DMS 273 (cell line): ENCODE measurements at regions not wholly inside any gene's neighbourhood (a gene's known extent, or its start where the extent isn't known, plus 50 kb on each side); places are given as distances from the start of the nearest gene placed in this dataset.

Experiments used
- DNase-seq: peaks from one replicate; lab custom pipeline; 2025; ENCODE audit not compliant: unreplicated experiment; lab: John Stamatoyannopoulos, UW

GRCh38 chr10:8227246-8227645 is 172.8 kb downstream of the GATA3 start:
- DNase-seq = no peak

DNA sequence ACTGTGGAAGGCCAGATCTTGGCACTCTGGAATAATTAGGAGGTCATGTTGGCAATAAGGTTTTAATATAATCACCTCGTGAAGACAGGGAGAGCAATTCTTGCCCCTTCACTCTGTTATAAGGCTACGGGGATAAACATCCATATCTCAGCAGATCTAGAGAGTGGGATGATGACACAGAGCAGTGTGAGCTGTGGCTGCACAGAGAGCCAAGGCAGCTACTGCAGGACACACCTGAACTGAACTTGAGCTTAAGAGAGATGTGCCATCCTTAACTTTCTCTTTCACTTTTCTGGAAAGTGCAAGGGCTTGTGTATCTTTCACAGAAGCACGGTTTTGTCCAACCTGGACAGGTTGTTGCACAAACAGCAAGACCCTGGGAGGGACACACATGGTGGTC is 174.7 kb downstream of the GATA3 start:
- DNase-seq = no peak

- DNase-seq = no peak
These were observed 176.4 kb downstream of the GATA3 start for GRCh38 chr10:8230902-8231301.

DNA sequence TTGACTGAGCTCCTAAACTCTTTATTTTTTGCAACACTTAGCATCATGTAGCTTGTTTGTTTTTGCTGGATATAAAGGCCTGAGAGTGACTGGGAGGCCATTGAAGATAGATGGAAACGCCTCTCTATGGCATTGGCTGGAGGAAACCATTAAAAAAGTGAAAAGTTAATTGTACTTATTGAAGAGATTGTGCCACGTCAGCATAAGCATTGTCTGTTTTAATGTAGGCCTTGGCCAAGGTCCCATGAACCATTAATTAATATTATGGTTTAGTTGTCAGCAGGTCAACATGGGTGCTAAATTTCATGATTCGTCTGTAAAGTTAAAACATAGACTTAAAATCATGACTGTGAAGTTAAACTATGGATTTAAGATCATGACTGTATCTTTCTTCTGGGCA is 178.6 kb downstream of the GATA3 start:
- DNase-seq = no peak

DNA sequence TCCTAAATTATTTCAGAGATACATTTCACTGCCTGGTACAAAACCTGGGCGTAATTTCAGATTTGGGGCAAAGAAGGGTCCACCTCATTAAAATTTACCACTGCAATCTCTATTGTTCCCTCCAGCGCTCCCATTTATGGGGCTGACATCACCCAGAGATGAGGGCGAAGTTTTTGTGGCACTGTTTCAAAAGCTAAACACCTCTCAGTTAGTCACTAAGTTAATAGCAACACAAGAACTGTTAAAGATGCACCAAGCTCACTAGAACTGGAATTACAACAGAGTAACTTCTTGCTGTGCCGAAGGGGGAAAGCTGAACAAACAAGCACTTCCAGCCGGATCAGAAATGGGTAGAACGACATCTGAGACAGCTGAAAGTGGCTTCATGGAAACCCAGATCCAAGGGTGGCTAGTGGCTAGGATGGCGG is 179.4 kb downstream of the GATA3 start:
- DNase-seq = no peak

DNA sequence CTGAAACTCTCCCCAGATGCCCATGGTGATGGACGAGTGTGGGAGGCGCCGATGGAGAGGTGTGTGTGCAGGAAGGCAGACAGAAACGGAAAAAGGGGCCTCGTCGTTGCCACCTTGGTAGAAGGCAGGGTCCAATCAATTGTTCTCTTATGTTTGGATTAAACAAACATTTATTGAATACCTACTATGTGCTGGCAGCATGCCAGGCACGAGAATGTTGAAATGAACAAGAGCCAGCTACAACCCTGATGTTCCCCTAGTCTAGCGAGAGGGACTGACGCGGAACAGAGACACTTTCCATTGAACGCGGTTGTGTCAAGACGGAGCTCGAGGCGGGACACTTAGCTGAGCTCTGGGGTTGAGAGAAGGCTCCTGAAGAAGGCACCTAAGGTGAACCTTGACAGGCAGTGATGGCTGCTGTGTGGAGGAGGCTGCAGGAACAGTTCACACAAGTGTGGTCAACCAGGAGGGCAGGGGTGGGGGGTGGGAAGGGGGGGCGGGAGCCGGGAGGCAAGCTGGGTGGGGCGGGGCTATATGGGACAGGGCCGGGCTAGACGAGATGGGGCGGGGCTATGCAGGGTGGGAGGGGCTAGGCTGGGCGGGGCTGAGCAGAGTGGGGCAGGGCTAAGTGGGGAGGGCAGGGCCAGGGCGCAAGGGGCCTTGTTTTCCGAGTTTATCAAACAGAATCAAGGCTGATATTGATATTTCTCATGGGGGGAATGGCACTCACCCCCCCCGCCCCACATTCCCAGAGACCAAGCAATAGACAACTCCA is 181.0 kb downstream of the GATA3 start:
- DNase-seq = no peak

GRCh38 chr10:8238986-8239385 is 184.5 kb downstream of the GATA3 start:
- no peak for DNase-seq

DNA sequence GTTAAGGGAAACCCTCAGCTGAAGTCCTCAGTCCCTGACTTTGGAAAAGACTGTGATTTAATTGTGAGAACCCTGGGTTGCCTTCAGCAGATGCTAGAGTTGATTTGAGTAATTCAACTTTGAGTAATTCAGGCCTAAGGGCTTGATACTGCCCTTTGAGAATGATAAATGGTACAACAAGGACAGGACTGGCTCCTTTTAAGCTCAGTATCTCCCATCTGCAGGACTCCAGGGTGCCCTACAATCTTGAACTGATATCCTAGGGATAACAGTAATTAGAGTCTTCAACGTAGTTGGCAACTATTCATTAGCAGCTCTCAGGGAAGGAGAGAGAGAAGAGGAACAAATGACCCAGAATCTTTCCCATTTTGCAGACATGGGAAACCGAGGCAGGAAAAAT is 186.4 kb downstream of the GATA3 start:
- DNase-seq = no peak

DNA sequence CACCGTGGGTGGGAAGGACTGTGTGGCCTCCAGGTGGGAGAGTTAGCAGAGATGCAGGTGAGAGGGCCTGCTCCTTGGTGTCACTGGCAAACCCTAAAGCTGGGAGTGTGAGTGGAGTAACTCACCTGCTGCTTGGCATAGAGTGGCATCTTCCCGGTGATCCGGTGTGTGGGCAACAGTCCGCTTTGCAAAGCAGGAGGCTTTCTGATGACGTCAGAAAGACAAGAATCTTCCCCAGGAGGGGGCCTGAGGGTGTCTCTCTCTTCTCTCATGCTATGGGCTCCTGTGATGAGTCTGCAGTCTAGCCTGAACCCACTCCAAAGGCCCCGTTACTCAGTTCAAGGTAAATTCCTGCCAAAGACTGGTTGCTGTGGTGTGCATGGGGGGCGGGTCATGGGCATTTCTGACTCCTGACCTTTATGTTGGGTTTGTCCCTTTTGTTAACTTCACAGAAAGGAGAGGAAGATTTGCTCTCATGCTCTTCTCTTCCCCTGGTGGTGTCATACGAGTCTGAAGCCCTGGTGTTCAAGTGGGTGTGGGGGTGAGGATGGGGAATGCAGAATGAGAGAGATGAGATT is 187.9 kb downstream of the GATA3 start:
- DNase-seq = no peak

DNA sequence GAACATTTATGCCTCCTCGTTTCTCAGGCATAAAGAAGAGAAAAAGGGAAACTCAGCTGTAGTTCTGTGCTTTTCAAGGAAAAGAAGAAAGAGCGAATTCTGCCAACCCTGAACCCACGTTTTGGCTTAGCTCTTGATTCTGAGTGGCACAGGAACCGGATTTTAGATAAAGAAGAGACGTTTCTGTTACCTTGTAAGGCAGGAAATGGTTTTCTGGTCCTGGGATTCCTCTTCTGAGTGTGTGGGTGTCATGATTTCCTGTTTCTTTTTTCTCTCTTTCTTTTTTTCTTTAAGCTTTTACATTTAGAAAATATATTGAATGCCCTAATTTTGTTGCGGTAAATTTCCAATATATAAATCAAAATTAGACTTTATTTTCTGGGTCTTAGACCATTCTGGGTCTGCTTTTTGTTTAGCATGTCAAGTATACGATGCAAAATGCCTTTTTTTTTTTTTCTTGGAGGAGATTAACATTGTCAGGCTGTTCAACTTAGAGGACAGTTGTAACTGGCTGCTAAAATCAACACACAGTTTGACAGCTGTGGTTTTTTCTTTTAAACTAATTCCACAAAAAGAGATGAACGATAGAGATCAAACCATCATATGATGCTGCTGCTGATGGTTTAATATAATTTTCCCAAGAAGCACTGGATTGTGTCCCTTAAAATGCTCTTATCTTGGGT is 190.8 kb downstream of the GATA3 start:
- DNase-seq = no peak

DNA sequence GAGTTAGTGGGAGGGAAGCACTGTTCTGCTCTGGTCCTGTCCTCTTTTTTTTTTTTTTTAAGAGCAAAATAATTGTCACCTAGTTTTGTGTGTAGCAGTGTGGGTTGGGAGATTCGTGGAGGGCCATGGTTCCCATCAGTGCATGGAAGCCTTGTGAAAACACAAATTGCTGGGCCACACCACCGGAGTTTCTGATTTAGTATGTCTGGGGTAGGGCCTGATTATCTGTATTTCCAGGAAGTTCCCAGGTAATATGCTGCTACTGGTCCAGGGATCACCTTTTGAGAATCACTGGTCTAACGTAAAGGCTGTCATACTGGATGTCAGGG is 191.3 kb downstream of the GATA3 start:
- no peak for DNase-seq

- DNase-seq = no peak
These were observed 192.1 kb downstream of the GATA3 start for GRCh38 chr10:8246548-8246947.

GRCh38 chr10:8247191-8247590 is 192.7 kb downstream of the GATA3 start:
- no peak for DNase-seq

- no peak for DNase-seq
These were observed 194.4 kb downstream of the GATA3 start for GRCh38 chr10:8248868-8249267.

GRCh38 chr10:8254350-8254749 is 199.9 kb downstream of the GATA3 start:
- DNase-seq = no peak

DNA sequence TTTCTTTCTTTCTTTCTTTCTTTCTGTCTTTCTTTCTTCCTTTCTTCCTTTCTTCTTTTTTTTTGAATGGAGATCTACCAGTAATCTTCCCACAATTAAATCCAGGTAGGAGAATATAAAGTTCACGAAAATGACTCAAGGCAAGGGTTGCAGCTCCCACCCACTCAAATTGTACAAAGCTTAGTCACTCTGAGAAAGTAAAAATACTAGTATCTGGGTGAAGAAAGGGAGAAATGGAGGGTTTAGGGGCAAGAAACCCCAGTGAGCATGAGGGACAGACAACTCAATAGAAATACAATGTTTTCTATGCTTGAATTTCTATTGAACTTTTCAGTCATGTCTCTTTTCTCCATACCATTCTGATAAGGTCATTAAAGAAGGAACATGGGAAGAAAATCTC is 200.8 kb downstream of the GATA3 start:
- no peak for DNase-seq

DNA sequence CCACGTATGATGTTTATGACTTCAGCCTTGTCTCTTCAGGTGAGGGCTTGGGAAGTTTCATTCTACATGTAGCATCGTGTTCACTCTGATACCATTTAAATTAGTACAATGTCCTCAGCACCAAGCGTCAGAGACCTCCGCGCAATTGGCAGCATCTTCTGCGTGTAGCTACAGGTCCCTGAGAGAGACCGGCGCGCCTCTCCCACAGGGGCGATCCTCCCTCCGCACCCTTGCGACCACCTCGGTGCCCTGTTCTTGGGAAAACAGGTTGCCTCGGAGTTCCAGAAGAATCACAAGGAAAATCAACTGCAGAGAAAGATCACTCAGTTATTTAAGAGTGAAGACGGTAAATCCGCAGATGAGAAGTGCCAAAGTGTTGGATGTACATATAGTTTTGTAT is 206.2 kb downstream of the GATA3 start:
- no peak for DNase-seq

DNA sequence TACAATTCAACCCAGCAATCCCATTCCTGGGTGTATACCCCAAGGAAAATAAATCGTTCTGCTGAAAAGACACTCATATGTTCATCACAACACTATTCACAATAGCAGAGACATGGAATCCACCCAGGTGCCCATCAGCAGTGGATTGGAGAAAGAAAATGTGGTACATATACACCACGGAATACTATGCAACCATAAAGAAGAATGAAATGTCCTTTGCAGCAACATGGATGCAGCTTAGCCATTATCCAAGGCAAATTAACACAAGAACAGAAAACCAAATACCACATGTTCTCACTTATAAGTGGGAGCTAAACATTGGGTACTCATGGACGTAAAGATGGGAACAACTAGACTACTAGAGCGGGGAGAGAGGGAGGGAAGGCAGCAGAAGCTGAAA is 207.8 kb downstream of the GATA3 start:
- no peak for DNase-seq

DNA sequence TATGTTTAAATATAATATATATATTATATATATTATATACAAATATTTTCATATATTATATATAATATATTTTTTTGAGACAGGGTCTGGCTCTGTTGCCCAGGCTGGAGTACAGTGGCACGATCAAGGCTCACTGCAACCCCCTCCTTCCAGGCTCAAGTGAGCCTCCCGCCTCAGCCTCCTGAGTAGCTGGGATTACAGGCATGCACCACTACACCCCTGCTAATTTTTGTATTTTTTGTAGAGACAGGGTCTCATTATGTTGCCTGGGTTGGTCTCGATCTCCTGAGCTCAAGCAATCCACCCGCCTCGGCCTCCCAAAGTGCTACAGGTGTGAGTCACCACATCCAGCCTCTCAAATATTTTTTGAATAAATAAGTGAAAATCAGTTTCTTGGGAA is 215.5 kb downstream of the GATA3 start:
- no peak for DNase-seq

DNA sequence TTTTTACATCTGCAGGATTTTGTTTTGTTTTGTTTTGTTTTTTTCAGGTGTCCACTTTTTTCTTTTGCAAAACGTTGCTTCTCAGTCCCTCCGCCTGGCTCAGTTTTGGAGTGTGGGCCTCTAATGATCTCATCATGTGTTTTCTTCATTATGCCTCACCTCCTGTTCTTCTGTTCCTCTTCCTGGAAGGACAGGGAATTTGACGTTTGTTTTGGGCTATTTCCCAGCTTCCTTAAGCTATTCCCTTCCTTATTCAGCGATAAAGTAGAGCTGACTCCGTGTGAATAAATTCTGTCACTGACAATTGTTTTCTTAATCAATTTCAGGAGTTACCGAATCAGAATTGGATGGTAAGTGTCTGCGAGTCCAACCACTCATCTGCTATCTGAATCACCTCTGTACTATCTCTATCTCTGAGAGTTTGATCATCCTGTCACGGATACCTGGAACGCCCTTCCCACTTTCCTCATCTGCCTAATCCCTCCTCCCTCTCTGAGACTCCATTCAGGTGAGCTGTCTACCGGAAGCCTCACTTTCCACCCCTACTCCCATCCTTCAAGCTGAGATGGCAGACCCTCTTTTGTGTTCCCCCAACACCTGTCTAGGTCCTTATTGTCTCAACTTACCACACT is 218.4 kb downstream of the GATA3 start:
- no peak for DNase-seq

DNA sequence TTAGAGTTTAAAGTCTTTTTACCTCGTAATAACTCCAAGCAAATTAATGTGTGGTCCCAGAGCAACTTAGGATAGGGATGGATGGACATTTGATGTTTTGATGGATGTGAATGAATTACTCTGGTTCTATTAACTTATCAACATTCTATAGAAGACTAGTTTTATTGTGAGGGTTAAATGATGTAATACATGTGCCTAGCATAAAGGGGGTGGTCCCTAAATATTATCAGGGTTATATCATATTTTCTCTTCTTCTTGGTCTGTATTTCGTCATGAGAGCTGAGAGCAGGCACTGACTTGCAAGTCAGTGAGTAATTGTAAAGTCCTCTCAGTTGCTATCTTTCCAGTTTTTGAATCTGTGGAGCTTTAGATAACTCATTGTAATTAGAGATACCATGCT is 219.3 kb downstream of the GATA3 start:
- no peak for DNase-seq

GRCh38 chr10:8275911-8276310 is 221.4 kb downstream of the GATA3 start:
- DNase-seq = no peak
